22Rv1 (cell line): ENCODE measurements at regions not wholly inside any gene's neighbourhood (a gene's known extent, or its start where the extent isn't known, plus 50 kb on each side); places are given as distances from the start of the nearest gene placed in this dataset.

ENCODE experiments used
- ZFX ChIP-seq: fragments of 450-650 bp; IDR thresholded peaks from 2 replicates; pipeline ENCODE4 v1.6.1; 2017; ENCODE audit warnings: antibody characterized with exemption, borderline replicate concordance
- TF ChIP-seq, protein P1 (sequence below): fragments of 450-650 bp; IDR thresholded peaks from 2 replicates; pipeline ENCODE4 v1.5.1; 2017; ENCODE audit warnings: mild to moderate bottlenecking

DNA sequence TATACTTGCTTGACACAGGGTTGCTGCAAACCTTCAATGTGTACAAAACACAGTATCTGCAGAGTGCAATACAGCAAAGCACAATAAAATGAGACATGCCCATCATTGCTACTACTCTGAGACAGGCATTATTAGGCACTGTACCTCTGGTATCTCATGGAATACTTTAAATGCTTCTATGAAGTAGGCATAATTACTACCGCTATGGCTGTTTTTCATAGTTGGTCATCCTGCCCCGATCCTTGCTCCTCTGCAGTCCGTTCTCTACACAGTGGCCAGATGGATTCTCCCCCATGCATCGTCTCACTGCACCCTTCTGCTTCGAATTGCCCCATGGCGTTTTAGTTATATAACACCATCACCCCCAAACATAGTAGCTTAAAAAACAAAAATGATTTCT, 83.0 kb upstream of the UBL3 start:
- TF ChIP-seq, protein P1, sequence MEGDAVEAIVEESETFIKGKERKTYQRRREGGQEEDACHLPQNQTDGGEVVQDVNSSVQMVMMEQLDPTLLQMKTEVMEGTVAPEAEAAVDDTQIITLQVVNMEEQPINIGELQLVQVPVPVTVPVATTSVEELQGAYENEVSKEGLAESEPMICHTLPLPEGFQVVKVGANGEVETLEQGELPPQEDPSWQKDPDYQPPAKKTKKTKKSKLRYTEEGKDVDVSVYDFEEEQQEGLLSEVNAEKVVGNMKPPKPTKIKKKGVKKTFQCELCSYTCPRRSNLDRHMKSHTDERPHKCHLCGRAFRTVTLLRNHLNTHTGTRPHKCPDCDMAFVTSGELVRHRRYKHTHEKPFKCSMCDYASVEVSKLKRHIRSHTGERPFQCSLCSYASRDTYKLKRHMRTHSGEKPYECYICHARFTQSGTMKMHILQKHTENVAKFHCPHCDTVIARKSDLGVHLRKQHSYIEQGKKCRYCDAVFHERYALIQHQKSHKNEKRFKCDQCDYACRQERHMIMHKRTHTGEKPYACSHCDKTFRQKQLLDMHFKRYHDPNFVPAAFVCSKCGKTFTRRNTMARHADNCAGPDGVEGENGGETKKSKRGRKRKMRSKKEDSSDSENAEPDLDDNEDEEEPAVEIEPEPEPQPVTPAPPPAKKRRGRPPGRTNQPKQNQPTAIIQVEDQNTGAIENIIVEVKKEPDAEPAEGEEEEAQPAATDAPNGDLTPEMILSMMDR = no peak
- no peak for TF ChIP-seq ZFX
